ENCODE measurements at regions not wholly inside any gene's neighbourhood (a gene's known extent, or its start where the extent isn't known, plus 50 kb on each side); places are given as distances from the start of the nearest gene placed in this dataset.
"Not testable (repeated sequence)": the region's sequence is repeated elsewhere in the genome, so short reads cannot be mapped to it uniquely, and the experiment has no call there.

DNA sequence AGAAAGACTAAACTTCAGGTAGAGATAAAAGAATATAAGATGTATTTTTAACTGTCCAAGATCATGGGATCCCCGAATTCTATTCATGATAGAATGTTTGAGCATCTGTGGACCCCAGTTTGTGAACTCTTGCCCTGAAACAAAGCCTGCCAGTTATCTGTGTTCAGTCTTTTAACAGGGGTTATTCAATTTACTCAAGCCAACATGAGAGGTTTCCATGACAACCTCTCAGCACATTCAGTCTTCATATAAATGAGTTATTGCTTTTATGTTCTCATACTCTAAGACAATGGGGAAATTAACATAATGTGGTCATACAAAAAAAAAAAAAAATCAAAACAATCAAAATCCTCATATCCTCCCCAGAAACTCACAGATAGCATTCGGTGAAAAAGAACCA lies 130.1 kb downstream of the NPIPA5 start:
- not testable (repeated sequence) for H3K23ac ChIP-seq (ENCODE audit: low read depth, low read length, poor library complexity); H3K9ac ChIP-seq (ENCODE audit: low read depth, low read length, poor library complexity); H2BK15ac ChIP-seq (ENCODE audit: low read length); H3K27me3 ChIP-seq (ENCODE audit: control insufficient read depth in 3 of 3, insufficient read depth in 3 of 3, low read depth in 1 of 3, low read length in 3 of 3); H3K36me3 ChIP-seq (replicated peaks in 1 of 2; ENCODE audit: control insufficient read depth in 2 of 2, insufficient read depth in 2 of 2, low read length in 2 of 2); H2BK12ac ChIP-seq (ENCODE audit: low read length); H3K4ac ChIP-seq (ENCODE audit: low read length); DNase-seq (ENCODE audit: low spot score); H3K18ac ChIP-seq (ENCODE audit: low read length); H2AK5ac ChIP-seq (ENCODE audit: low read depth, low read length); H3K9me3 ChIP-seq (replicated peaks in 1 of 2; ENCODE audit: control insufficient read depth in 2 of 2, insufficient read depth in 1 of 2, low read depth in 1 of 2, low read length in 2 of 2); H3K79me1 ChIP-seq (ENCODE audit: low read depth, low read length); H2BK120ac ChIP-seq (ENCODE audit: low read depth, low read length); H4K8ac ChIP-seq (ENCODE audit: low read depth, low read length); H3K27ac ChIP-seq (replicated peaks; ENCODE audit: low read length); H3K4me1 ChIP-seq (ENCODE audit: control insufficient read depth in 2 of 2, insufficient read depth in 1 of 2, low read depth in 1 of 2, low read length in 2 of 2); H3K4me3 ChIP-seq (ENCODE audit: low read length in 2 of 2); H3K4me2 ChIP-seq (ENCODE audit: insufficient read depth, low read length, poor library complexity, severe bottlenecking); H3K14ac ChIP-seq (ENCODE audit: low read length); H2BK5ac ChIP-seq (ENCODE audit: low read length); H4K91ac ChIP-seq (ENCODE audit: low read depth, low read length, poor library complexity); H2AFZ ChIP-seq (ENCODE audit: low read length)
- no CpG with 5 or more reads among the region's 2 CpGs for WGBS, 2 donors (ENCODE audit: extremely low coverage in 2 of 2, insufficient read length in 2 of 2, insufficient replicate concordance in 1 of 2)

DNA sequence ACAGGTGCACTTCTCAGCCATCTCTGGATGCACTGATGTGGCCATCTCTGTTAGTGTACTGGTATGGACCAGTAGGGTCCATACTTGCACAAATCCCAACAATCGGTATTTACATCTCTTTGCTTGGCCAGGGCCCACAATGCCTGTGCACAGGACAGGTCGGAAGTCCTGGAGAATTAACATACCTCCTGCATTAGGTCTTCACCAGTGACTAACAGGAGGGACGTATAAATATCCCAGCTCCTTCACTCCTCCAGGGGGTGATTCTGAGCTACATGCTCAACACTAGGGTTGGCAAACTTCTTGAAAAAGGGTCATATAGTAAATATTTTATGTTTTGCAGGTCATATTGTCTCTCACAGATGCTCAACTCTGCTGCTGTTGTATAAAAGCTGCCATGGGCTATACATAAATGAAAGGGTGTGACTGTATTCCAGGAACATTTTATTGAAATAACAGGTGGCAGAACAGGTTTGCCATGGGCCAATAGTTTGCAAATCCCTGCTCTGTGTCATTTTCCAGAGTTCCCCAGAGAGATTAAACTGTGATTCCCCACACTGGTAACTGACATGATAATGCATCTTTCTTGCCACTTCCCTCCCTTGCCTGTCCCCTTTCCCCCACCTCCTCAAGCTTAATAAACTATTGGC lies 141.3 kb downstream of the NPIPA5 start:
- no CpG with 5 or more reads among the region's 3 CpGs for WGBS, 2 donors (ENCODE audit: extremely low coverage in 2 of 2, insufficient read length in 2 of 2, insufficient replicate concordance in 1 of 2)
- not testable (repeated sequence) for H3K27me3 ChIP-seq (ENCODE audit: control insufficient read depth in 3 of 3, insufficient read depth in 3 of 3, low read depth in 1 of 3, low read length in 3 of 3); H3K23ac ChIP-seq (ENCODE audit: low read depth, low read length, poor library complexity); H3K27ac ChIP-seq (replicated peaks; ENCODE audit: low read length); H2AK5ac ChIP-seq (ENCODE audit: low read depth, low read length); H3K4me3 ChIP-seq (ENCODE audit: low read length in 2 of 2); H3K9me3 ChIP-seq (replicated peaks in 1 of 2; ENCODE audit: control insufficient read depth in 2 of 2, insufficient read depth in 1 of 2, low read depth in 1 of 2, low read length in 2 of 2); H2BK5ac ChIP-seq (ENCODE audit: low read length); H2AFZ ChIP-seq (ENCODE audit: low read length); H3K4me2 ChIP-seq (ENCODE audit: insufficient read depth, low read length, poor library complexity, severe bottlenecking); H3K18ac ChIP-seq (ENCODE audit: low read length); DNase-seq (ENCODE audit: low spot score); H3K4ac ChIP-seq (ENCODE audit: low read length); H2BK15ac ChIP-seq (ENCODE audit: low read length); H3K79me1 ChIP-seq (ENCODE audit: low read depth, low read length); H4K91ac ChIP-seq (ENCODE audit: low read depth, low read length, poor library complexity); H3K4me1 ChIP-seq (ENCODE audit: control insufficient read depth in 2 of 2, insufficient read depth in 1 of 2, low read depth in 1 of 2, low read length in 2 of 2); H2BK120ac ChIP-seq (ENCODE audit: low read depth, low read length); H4K8ac ChIP-seq (ENCODE audit: low read depth, low read length); H3K9ac ChIP-seq (ENCODE audit: low read depth, low read length, poor library complexity); H3K36me3 ChIP-seq (replicated peaks in 1 of 2; ENCODE audit: control insufficient read depth in 2 of 2, insufficient read depth in 2 of 2, low read length in 2 of 2); H3K14ac ChIP-seq (ENCODE audit: low read length); H2BK12ac ChIP-seq (ENCODE audit: low read length)

DNA sequence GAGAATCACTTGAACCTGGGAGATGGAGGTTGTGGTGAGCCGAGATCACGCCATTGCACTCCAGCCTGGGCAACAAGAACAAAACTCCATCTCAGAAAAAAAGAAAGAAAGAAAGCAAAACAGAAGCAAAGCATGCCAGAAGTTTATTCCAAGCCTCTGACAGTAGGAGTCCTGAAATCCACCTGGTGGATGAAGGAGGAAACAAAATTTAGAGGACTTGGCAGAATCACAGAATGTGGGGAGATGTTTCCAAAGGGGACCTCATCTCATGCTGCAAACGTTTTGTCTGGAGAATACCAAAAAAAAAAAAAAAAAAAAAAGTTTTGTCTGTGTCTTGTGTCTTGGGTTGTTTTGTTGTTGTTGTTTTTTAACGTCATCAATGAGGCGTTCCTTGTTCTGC lies 141.1 kb upstream of the RRN3 start:
- H3K23ac ChIP-seq (ENCODE audit: low read depth, low read length, poor library complexity); H4K8ac ChIP-seq (ENCODE audit: low read depth, low read length); H3K18ac ChIP-seq (ENCODE audit: low read length); H3K14ac ChIP-seq (ENCODE audit: low read length); H2BK5ac ChIP-seq (ENCODE audit: low read length); H3K27me3 ChIP-seq (ENCODE audit: control insufficient read depth in 3 of 3, insufficient read depth in 3 of 3, low read depth in 1 of 3, low read length in 3 of 3); H2AFZ ChIP-seq (ENCODE audit: low read length); H3K9me3 ChIP-seq (replicated peaks in 1 of 2; ENCODE audit: control insufficient read depth in 2 of 2, insufficient read depth in 1 of 2, low read depth in 1 of 2, low read length in 2 of 2); H3K27ac ChIP-seq (replicated peaks; ENCODE audit: low read length); H3K79me1 ChIP-seq (ENCODE audit: low read depth, low read length); H3K4ac ChIP-seq (ENCODE audit: low read length); H2BK120ac ChIP-seq (ENCODE audit: low read depth, low read length); H4K91ac ChIP-seq (ENCODE audit: low read depth, low read length, poor library complexity); H3K36me3 ChIP-seq (replicated peaks in 1 of 2; ENCODE audit: control insufficient read depth in 2 of 2, insufficient read depth in 2 of 2, low read length in 2 of 2); H2BK15ac ChIP-seq (ENCODE audit: low read length); DNase-seq (ENCODE audit: low spot score); H3K4me3 ChIP-seq (ENCODE audit: low read length in 2 of 2); H3K9ac ChIP-seq (ENCODE audit: low read depth, low read length, poor library complexity); H3K4me2 ChIP-seq (ENCODE audit: insufficient read depth, low read length, poor library complexity, severe bottlenecking); H3K4me1 ChIP-seq (ENCODE audit: control insufficient read depth in 2 of 2, insufficient read depth in 1 of 2, low read depth in 1 of 2, low read length in 2 of 2); H2BK12ac ChIP-seq (ENCODE audit: low read length); H2AK5ac ChIP-seq (ENCODE audit: low read depth, low read length): not testable (repeated sequence)
- no CpG with 5 or more reads among the region's 5 CpGs for WGBS, 2 donors (ENCODE audit: extremely low coverage in 2 of 2, insufficient read length in 2 of 2, insufficient replicate concordance in 1 of 2)

- not testable (repeated sequence) for H3K27me3 ChIP-seq (ENCODE audit: control insufficient read depth in 3 of 3, insufficient read depth in 3 of 3, low read depth in 1 of 3, low read length in 3 of 3); DNase-seq (ENCODE audit: low spot score); H3K79me1 ChIP-seq (ENCODE audit: low read depth, low read length); H2BK5ac ChIP-seq (ENCODE audit: low read length); H3K18ac ChIP-seq (ENCODE audit: low read length); H3K4me2 ChIP-seq (ENCODE audit: insufficient read depth, low read length, poor library complexity, severe bottlenecking); H2AFZ ChIP-seq (ENCODE audit: low read length); H3K4ac ChIP-seq (ENCODE audit: low read length); H3K27ac ChIP-seq (replicated peaks; ENCODE audit: low read length); H2AK5ac ChIP-seq (ENCODE audit: low read depth, low read length); H3K9me3 ChIP-seq (replicated peaks in 1 of 2; ENCODE audit: control insufficient read depth in 2 of 2, insufficient read depth in 1 of 2, low read depth in 1 of 2, low read length in 2 of 2); H3K23ac ChIP-seq (ENCODE audit: low read depth, low read length, poor library complexity); H4K8ac ChIP-seq (ENCODE audit: low read depth, low read length); H3K36me3 ChIP-seq (replicated peaks in 1 of 2; ENCODE audit: control insufficient read depth in 2 of 2, insufficient read depth in 2 of 2, low read length in 2 of 2); H3K4me1 ChIP-seq (ENCODE audit: control insufficient read depth in 2 of 2, insufficient read depth in 1 of 2, low read depth in 1 of 2, low read length in 2 of 2); H2BK15ac ChIP-seq (ENCODE audit: low read length); H4K91ac ChIP-seq (ENCODE audit: low read depth, low read length, poor library complexity); H3K14ac ChIP-seq (ENCODE audit: low read length); H2BK120ac ChIP-seq (ENCODE audit: low read depth, low read length); H2BK12ac ChIP-seq (ENCODE audit: low read length); H3K4me3 ChIP-seq (ENCODE audit: low read length in 2 of 2); H3K9ac ChIP-seq (ENCODE audit: low read depth, low read length, poor library complexity)
- WGBS, 2 donors (ENCODE audit: extremely low coverage in 2 of 2, insufficient read length in 2 of 2, insufficient replicate concordance in 1 of 2) = no CpG with 5 or more reads among the region's 9 CpGs
Measured at GRCh38 chr16:15234702-15235101, 140.6 kb upstream of the RRN3 start.

Measured in neuronal stem cell (in vitro differentiated cells).